ENCODE measurements at regions not wholly inside any gene's neighbourhood (a gene's known extent, or its start where the extent isn't known, plus 50 kb on each side); places are given as distances from the start of the nearest gene placed in this dataset.

DNA sequence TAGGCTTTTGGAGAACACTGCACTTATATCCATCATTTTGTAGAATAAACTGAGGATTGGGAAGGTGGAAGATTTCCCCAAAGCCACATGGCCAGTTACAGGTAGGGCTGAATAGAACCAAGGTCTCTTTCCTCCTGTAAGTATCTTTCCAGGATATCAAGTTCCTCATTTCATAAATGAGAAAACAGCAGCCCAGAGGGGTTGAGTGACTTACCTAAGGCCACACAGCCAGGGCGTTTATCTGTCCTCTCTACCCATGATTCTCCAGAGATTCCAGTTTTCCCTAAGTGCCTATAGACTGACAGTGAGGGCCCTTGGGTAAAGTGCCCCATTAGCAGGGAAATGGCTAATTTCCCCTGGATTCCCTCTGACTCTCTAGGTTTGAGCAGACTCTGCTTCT, 132.3 kb upstream of the SKOR2 start:
- no peak overlapping the region for H3K27ac ChIP-seq (ENCODE audit: low read depth, low read length)
- no peak for TF ChIP-seq CTCF (IDR thresholded peaks at IDR 0.05; ENCODE audit: insufficient read depth, low read length, poor library complexity, severe bottlenecking)
- no peak overlapping the region for H3K9ac ChIP-seq (ENCODE audit: low read length)

GRCh38 chr18:47381975-47382570, 130.6 kb upstream of the SKOR2 start:
- Histone ChIP-seq H3K4me2 (ENCODE audit: low read depth, low read length, poor library complexity, severe bottlenecking) (no peak overlapping the region), H3K27me3 (ENCODE audit: low read length) (no peaks in the 10 kb centered on the region), H2AFZ (ENCODE audit: low read depth, low read length, severe bottlenecking) (no peak overlapping the region), H3K9me3 (ENCODE audit: insufficient read depth, low read length) (no peaks in the 10 kb centered on the region), H3K36me3 (ENCODE audit: low read length) (no peaks in the 10 kb centered on the region), H3K4me3 (ENCODE audit: insufficient read depth, low read length, poor library complexity, severe bottlenecking) (no peak overlapping the region), H3K9me2 (replicated peaks; ENCODE audit: insufficient read depth, low read length) (no peaks in the 10 kb centered on the region), H3K27ac (ENCODE audit: low read depth, low read length) (no peak overlapping the region), H3F3A (ENCODE audit: insufficient read depth) (no peaks in the 10 kb centered on the region), H3K79me2 (ENCODE audit: insufficient read depth, low read length) (no peaks in the 10 kb centered on the region), H3K9ac (ENCODE audit: low read length) (no peak overlapping the region), H4K20me1 (ENCODE audit: low read depth, low read length) (no peaks in the 10 kb centered on the region)
- no peak for TF ChIP-seq EZH2phosphoT487 (conservative IDR thresholded peaks at IDR 0.05; ENCODE audit: low read length)

More for the DNA sequence above, 132.3 kb upstream of the SKOR2 start:
- no peak overlapping the region for H2AFZ ChIP-seq (ENCODE audit: low read depth, low read length, severe bottlenecking)
- H4K20me1 ChIP-seq (ENCODE audit: low read depth, low read length), result no peaks in the 10 kb centered on the region
- H3K9me3 ChIP-seq (ENCODE audit: insufficient read depth, low read length), result no peaks in the 10 kb centered on the region
- no peaks in the 10 kb centered on the region for H3K36me3 ChIP-seq (ENCODE audit: low read length)
- H3K9me2 ChIP-seq (replicated peaks; ENCODE audit: insufficient read depth, low read length), result no peaks in the 10 kb centered on the region
- no peaks in the 10 kb centered on the region for H3F3A ChIP-seq (ENCODE audit: insufficient read depth)
- no peak overlapping the region for H3K4me2 ChIP-seq (ENCODE audit: low read depth, low read length, poor library complexity, severe bottlenecking)
- no peaks in the 10 kb centered on the region for H3K27me3 ChIP-seq (ENCODE audit: low read length)
- no peak overlapping the region for H3K4me3 ChIP-seq (ENCODE audit: insufficient read depth, low read length, poor library complexity, severe bottlenecking)
- no peaks in the 10 kb centered on the region for H3K79me2 ChIP-seq (ENCODE audit: insufficient read depth, low read length)

DNA sequence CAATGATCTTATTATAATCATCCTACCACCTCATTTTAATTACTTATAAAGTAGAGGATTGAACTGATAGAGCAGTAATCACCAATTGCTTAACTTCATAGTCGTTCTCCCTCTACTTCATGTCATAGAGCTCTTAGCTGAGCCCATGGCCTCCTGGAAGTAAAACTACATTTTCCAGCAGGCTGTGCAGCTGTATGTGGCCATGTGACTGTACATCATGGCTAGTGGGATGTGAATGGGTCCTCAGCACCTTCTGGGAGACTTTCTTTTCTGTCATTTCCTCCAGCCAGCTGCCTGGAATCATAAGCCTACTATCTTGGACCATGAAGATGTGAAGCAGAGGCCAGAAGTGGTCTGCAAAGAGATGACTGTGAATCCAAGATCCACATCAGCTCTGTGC, 128.7 kb upstream of the SKOR2 start:
- no peaks in the 10 kb centered on the region for H3K9me2 ChIP-seq (replicated peaks; ENCODE audit: insufficient read depth, low read length)
- no peaks in the 10 kb centered on the region for H3K9me3 ChIP-seq (ENCODE audit: insufficient read depth, low read length)
- TF ChIP-seq EZH2phosphoT487 (conservative IDR thresholded peaks at IDR 0.05; ENCODE audit: low read length) (no peak), CTCF (IDR thresholded peaks at IDR 0.05; ENCODE audit: insufficient read depth, low read length, poor library complexity, severe bottlenecking) (no peak)
- H2AFZ ChIP-seq (ENCODE audit: low read depth, low read length, severe bottlenecking), result no peak overlapping the region
- H3K36me3 ChIP-seq (ENCODE audit: low read length), result no peaks in the 10 kb centered on the region
- no peaks in the 10 kb centered on the region for H3K27me3 ChIP-seq (ENCODE audit: low read length)
- no peaks in the 10 kb centered on the region for H3F3A ChIP-seq (ENCODE audit: insufficient read depth)
- no peaks in the 10 kb centered on the region for H3K79me2 ChIP-seq (ENCODE audit: insufficient read depth, low read length)
- H4K20me1 ChIP-seq (ENCODE audit: low read depth, low read length), result no peaks in the 10 kb centered on the region
- H3K27ac ChIP-seq (ENCODE audit: low read depth, low read length), result no peak overlapping the region
- no peak overlapping the region for H3K4me2 ChIP-seq (ENCODE audit: low read depth, low read length, poor library complexity, severe bottlenecking)
- H3K4me3 ChIP-seq (ENCODE audit: insufficient read depth, low read length, poor library complexity, severe bottlenecking), result no peak overlapping the region
- H3K9ac ChIP-seq (ENCODE audit: low read length), result no peak overlapping the region

DNA sequence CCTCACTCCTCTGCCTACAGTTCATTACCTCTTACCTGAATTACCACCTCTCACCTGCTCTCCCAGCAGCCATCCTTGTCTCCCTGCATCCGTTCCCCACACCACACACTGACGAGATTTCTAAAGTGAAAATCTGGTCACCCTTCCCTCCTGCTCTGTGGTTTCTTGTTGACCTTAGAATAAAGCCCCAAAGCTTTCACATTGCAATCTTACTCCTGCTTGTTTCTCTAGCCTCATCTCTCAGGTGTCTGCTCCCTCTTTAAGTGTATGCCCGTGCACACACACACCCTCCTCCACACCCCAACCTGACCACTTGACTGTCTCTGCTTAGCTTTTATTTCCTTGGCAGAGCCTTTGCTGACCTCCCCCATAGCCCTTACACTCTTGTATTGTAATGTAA, 122.0 kb upstream of the SKOR2 start:
- Histone ChIP-seq H3F3A (ENCODE audit: insufficient read depth) (no peaks in the 10 kb centered on the region), H3K9me2 (replicated peaks; ENCODE audit: insufficient read depth, low read length) (no peaks in the 10 kb centered on the region), H3K27me3 (ENCODE audit: low read length) (no peaks in the 10 kb centered on the region), H3K4me3 (ENCODE audit: insufficient read depth, low read length, poor library complexity, severe bottlenecking) (no peak overlapping the region), H3K27ac (ENCODE audit: low read depth, low read length) (no peak overlapping the region), H4K20me1 (ENCODE audit: low read depth, low read length) (no peaks in the 10 kb centered on the region), H3K79me2 (ENCODE audit: insufficient read depth, low read length) (no peaks in the 10 kb centered on the region), H3K4me2 (ENCODE audit: low read depth, low read length, poor library complexity, severe bottlenecking) (no peak overlapping the region), H3K9ac (ENCODE audit: low read length) (no peak overlapping the region), H3K36me3 (ENCODE audit: low read length) (no peaks in the 10 kb centered on the region), H2AFZ (ENCODE audit: low read depth, low read length, severe bottlenecking) (no peak overlapping the region), H3K9me3 (ENCODE audit: insufficient read depth, low read length) (no peaks in the 10 kb centered on the region)
- TF ChIP-seq CTCF (IDR thresholded peaks at IDR 0.05; ENCODE audit: insufficient read depth, low read length, poor library complexity, severe bottlenecking) (no peak), EZH2phosphoT487 (conservative IDR thresholded peaks at IDR 0.05; ENCODE audit: low read length) (no peak)
